ENCODE measurements at regions not wholly inside any gene's neighbourhood (a gene's known extent, or its start where the extent isn't known, plus 50 kb on each side); places are given as distances from the start of the nearest gene placed in this dataset.
"Not testable (repeated sequence)": the region's sequence is repeated elsewhere in the genome, so short reads cannot be mapped to it uniquely, and the experiment has no call there.

GRCh38 chr7:119643558-119643957 lies 629.4 kb upstream of the KCND2 start:
- no peak for DNase-seq

DNA sequence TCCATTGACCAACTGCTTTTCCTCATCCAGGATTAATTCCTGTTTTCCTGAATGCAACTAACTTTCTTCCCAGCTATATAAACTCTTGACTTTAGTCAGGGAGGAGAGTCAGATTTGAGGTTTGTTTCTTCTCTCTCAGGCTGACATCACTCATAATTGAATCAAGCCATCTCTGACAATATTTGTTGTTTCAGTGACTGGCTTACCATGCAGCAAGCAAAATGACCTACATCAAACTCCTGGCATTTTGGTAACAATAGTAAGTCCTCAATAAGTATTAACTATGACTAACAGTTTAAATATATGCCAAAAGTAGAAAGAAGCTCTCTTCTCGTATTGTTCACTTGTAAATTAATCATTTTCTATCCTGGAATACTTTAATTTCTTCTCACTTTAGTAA lies 625.7 kb upstream of the KCND2 start:
- no peak for DNase-seq

GRCh38 chr7:119648752-119649151 lies 624.2 kb upstream of the KCND2 start:
- DNase-seq = not testable (repeated sequence)

GRCh38 chr7:119660080-119660479 lies 612.9 kb upstream of the KCND2 start:
- no peak for DNase-seq

- DNase-seq = no peak
These were observed 608.4 kb upstream of the KCND2 start for GRCh38 chr7:119664601-119665000.

GRCh38 chr7:119665796-119666195 lies 607.2 kb upstream of the KCND2 start:
- no peak for DNase-seq

DNA sequence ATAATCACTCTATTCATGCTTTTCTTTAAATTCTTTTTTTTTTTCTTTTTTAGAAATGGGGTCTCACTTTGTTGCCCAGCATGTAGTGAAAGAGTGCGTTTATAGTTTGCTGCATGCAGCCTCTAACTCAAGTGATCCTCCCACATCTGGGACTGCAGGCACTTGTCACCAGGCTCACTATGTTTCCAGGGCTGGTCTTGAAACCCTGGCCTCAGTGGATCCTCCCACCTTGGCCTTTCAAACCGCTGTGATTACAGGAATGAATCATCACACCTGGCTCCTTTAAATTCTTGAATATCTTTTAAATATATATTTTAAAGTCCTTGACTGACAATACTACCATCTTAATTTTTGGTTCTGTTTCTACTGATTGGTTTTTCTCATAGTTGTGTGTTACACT lies 591.6 kb upstream of the KCND2 start:
- no peak for DNase-seq

- no peak for DNase-seq
These were observed 588.2 kb upstream of the KCND2 start for GRCh38 chr7:119684763-119685162.

- DNase-seq = no peak
These were observed 587.1 kb upstream of the KCND2 start for GRCh38 chr7:119685906-119686305.

DNA sequence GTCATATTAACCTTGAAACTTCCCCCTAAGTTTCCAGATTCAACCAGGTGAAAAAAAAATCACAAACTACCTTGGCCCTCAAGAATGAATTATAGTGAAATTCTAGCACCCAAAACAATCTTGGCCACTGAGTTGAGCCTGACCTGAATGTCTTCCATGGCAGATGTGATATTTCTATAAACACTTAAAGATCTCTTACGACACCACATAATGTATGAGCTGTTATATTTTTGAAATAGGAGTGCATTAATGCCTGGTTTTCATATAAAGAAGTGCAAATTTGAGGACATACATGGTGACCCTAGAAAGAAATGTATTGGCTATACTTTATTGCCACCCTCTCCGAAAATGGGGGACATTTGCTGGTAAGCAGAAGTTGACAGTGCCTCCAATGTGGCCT lies 584.1 kb upstream of the KCND2 start:
- DNase-seq = no peak

DNA sequence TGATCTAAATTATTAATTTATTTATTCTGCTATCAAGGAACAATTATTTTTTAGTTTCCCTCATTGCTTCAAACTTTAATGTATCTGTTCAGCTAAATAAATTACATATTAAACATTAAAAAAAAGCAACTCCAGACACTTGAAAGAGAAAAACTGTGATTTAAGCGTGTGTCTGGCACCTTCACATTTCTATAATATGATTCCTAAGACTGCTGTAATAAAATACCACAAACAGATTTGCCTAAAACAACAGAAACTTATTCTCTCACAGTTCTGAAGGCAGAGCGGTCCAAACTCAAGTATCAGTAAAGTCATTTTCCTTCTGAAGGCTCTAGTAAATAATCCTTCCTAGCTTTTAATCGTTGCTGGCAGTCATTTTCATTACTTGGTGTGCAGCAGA lies 580.4 kb upstream of the KCND2 start:
- no peak for DNase-seq

DNA sequence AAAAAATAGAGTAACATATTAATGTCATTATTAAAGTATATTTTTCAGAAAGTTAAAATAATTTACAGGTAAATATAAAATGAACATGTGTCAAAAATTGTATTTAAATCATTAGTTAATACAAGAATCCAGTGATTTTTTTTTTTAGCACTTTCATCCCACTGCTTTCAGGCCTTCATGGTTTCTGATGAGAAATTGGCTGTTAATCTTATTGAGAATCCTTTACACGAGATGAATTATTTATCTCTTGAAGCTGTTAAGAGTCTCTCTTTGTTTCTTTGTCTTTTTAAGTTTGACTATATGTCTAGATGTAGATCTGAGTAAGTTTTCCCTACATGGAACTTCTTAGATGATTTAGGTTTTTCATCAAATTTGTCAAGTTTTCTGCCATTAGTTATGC lies 578.5 kb upstream of the KCND2 start:
- DNase-seq = no peak

DNA sequence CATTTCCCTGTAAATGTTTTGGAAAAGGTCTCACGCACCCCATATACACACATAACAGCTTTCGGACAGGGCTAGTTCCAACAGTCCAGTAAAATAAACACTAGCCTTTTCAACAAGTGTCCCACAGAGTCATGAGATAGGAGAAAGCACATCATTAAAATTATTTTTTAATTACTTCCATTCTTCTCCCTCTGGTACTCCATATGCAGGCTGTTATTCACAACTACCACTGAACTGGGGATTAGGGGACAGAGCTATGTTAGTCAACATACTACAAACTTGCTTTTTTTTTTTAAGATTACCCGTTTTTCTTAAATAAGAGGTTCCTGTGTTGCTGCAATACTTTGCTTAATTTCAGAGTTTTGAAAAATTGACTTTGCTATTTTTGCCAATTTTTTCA lies 576.6 kb upstream of the KCND2 start:
- DNase-seq = no peak

DNA sequence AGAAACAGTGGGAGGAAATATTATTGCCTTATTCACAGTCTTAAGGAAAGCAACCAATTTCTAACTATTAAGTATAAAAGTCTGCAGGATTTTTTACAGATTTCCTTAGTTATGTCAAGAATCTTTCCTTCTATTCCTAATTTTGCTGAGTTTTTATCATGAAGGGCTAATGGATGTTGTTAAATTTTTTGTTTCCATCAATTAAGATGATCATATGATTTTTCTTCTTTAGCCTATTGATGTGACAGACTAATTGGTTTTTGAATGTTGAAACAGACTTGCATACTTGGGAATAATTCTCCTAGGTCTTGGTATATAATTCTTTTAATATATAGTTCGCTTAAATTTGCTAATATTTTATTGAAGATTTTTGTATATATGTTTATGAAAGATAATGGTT lies 569.1 kb upstream of the KCND2 start:
- no peak for DNase-seq

- DNase-seq = no peak
These were observed 566.4 kb upstream of the KCND2 start for GRCh38 chr7:119706608-119707007.

DNA sequence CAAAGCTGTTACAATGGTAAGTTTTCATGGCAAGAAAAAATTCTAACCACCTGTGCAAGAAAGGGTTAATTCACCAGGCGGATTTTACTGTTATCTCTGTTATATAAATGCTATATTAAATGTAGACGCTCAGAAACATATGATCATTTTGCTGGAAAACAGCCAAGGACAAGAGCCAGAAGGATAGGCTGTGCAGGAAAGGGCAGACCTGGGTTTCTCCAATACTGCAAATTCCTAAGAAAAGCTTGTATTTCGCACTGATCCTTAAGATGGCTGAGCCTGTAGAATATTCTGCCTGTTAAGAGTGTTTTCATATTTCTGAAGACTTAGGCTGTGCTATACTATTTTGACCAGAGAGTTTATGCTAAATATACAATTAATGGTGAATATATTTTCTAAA lies 564.1 kb upstream of the KCND2 start:
- no peak for DNase-seq

DNA sequence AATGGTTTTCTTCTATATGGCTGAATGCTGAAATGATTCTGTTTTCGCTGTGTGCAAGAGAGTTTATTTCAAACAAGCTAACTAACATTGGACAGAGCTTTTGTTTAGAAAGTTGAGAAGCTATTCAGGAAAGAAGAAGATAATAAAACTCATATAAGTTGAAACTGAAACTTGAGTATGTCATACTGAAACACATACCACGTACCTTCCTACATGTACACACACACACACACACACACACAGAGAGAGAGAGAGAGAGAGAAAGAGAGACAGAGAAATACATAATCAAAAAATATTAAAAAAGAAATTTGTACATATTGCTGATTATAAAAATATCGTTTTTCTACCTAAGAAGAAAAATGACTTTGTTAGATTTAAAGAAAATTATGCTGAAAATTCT lies 561.9 kb upstream of the KCND2 start:
- DNase-seq = no peak

DNA sequence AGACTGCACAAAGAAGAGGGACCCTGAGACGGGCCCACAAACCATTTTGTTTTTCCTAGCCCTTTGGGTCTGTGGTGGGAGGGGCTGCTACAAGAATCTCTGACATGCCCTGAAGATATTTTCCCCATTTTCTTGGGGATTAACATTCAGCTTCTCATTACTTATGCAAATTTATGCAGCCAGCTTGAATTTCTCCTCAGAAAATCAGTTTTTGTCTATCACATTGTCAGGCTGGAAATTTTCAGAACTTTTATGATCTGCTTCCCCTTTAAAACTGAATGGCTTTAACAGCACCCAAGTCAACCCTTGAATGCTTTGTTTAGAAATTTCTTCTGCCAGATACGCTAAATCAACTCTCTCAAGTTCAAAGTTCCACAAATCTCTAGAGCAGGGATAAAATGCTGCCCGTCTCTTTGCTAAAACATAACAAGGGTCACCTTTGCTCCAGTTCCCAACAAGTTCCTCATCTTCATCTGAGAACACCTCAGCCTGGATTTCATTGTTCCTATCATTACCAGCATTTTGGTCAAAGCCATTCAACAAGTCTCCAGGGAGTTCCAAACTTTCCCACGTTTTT lies 560.0 kb upstream of the KCND2 start:
- DNase-seq = no peak

DNA sequence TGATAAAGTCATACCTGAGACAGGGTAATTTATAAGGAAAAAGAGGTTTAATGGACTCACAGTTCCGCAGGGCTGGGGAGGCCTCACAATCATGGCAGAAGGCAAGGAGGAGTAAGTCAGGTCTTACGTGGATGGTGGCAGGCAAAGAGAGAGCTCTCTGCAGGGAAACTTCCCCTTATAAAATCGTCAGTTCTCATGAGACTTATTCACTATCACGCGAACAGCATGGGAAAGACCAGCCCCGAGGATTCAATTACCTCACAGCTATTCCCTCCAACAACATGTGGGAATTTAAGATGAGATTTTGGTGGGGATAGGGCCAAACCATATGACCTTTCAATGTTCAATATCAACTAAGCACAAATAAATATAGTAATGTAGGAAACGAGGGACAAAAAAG lies 559.4 kb upstream of the KCND2 start:
- no peak for DNase-seq

DNA sequence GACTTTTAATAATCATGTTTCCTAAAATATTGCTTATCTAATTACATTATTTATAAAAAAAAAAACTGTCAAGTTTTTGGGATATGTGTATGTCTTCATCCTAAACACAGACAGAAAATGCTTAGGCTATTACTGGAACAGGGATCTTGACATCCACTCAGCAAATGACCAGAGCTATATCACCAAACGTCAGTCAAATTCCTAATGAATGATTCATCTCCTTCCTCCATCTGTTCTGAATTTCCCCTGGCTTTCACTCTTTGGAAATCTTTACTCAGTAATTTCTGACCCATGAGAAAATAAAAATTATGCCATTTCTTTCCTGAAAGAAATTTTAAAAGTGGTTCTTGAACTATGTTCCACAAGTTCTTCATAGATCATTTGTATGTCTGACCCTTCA lies 552.4 kb upstream of the KCND2 start:
- DNase-seq = peak; percentile 60

DNA sequence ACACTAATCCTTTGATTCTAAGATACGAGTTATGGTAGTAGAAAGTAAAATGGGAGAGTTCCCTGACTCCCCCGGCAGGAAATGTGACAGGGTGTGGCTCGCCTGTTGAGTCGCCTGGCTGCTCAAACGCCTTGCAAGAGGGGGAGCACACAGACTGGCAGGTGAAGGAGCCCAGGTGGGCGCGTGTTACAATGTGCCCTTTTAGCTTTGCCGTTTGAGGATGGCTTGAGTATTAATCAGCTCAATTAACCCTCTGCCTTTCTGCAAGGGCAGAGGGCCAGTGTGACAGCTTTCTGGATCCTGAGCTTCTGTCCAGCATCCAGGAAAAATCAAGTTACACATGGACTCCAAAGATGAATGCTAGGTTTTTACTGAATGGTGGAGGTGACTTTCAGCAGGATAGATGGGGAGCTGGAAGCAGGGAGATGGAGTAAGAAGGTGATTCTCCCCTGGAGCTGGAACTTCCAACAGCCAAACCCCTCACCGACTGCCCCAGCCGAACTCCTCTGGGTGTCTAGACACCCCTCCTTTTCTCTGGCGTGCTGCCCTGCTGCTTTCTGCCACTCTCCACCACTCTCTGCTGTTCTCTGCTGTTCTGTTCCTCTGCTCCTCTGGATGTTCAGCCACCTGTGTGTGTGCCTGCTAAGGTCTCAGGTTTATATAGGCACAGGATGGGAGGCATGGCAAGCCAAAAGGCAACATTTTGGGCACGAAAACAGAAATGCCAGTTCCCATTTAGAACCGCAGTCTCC lies 548.8 kb upstream of the KCND2 start:
- no peak for DNase-seq

- no peak for DNase-seq
These were observed 539.7 kb upstream of the KCND2 start for GRCh38 chr7:119733127-119733879.

- no peak for DNase-seq
These were observed 535.6 kb upstream of the KCND2 start for GRCh38 chr7:119737390-119737789.

- not testable (repeated sequence) for DNase-seq
These were observed 527.7 kb upstream of the KCND2 start for GRCh38 chr7:119745280-119745679.
